ENCODE measurements at regions not wholly inside any gene's neighbourhood (a gene's known extent, or its start where the extent isn't known, plus 50 kb on each side); places are given as distances from the start of the nearest gene placed in this dataset.
A peak's percentile ranks its signal among the peaks of the same experiment; 100 is the strongest.

DNA sequence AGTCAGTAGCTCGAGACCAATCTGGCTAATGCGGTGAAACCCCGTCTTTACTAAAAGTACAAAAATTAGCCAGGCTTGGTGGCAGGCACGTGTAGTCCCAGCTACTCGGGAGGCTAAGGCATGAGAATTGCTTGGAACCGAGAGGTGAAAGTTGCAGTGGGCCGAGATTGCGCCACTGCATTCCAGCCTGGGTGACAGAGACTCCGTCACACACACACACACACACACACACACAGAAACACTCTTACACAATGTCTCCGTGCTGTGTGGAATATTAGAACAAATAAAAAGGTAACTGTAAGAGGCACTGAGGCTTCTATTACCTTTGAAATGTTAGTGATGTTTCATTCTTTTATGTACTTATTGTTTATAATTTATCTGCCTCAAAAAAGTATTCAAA is 326.6 kb downstream of the GPAT3 start:
- DNase-seq (ENCODE audit: low read depth): no peak
- in situ Hi-C loops (cut with HindIII; ENCODE audit: low pct_unique_long_range_greater_than_20kb, low sequenced_read_pairs): no loop called here

DNA sequence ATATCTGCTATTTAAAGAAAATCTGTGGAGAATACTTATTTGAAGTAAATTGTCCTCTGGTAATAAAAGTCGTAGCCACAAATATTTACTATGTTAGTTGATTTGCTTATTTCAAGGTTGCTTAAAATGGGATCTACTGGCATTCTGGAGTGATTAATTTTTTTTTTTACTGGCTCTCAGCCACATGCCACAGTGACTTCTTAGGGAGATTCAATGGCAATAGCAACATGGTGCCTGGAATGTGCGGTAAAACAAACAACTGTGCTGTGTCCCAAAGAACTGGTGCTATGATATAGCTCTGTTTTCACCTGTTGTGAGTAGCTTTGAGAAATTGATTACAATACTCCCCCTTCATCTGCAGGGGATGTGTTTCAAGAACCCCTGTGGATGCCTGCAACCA is 324.3 kb downstream of the GPAT3 start:
- in situ Hi-C loops (cut with HindIII; ENCODE audit: low pct_unique_long_range_greater_than_20kb, low sequenced_read_pairs): no loop called here

DNA sequence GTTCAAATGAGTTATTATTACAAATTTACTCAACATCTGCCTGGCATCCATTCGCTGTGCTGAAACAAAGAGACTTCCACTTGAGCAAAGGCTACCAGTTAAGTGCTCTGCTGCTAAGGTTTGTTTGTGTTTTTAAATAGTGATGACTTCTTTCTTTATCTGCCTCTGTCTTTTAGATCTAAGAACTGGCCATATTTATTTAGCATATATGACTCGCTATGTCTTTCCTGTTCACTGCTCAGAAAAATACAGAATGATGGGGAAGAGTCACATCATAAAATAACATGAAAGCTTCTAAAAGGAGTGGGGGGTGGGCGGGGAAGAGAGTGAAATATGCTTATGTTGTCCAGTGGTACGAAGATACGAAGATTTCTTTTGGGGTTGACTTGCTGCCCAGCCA is 322.2 kb downstream of the GPAT3 start:
- in situ Hi-C loops (cut with HindIII; ENCODE audit: low pct_unique_long_range_greater_than_20kb, low sequenced_read_pairs): no loop called here
- DNase-seq (ENCODE audit: low read depth): no peak

More for the DNA sequence above, 324.3 kb downstream of the GPAT3 start:
- DNase-seq (ENCODE audit: low read depth): no peak

DNA sequence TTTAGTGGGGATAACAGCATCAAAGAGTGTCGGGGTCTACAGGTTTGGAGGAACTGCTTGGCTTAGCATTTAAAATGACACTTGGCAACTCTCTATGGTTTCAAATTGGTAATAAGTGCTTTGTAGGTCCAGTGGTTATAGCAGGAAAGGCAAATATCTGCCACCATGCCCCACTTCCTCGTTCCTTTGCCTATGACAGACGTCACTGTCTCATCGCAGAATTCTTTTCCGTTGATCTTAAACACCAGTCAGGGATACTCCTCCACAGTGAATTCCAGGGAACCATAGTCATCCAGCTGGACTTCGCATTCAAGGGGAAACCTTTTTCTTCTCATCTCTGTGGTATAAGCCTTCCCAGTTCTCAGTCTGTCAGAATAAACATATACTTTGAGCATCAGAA is 319.1 kb downstream of the GPAT3 start:
- in situ Hi-C loops (cut with HindIII; ENCODE audit: low pct_unique_long_range_greater_than_20kb, low sequenced_read_pairs): no loop called here
- peak; percentile 79 for DNase-seq (ENCODE audit: low read depth)

DNA sequence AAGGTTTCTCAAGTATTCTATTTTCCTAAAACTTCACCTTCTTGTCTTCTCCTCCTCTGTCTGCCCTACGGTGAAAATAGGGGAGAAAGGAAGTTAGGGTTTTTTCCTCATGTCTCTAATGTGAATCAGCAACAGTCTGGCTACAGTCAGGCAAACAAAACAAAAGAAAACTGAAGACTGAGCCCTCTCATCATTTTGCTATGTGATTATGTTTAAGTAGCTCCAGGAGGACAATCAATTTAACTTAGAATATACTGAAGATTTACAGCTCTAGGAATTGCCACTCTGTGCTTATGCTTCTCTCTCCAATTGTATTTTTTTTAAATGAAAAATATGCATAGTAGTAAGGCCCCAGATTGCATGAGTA is 316.2 kb downstream of the GPAT3 start:
- in situ Hi-C loops (cut with HindIII; ENCODE audit: low pct_unique_long_range_greater_than_20kb, low sequenced_read_pairs): no loop called here
- peak; percentile 47 for DNase-seq (ENCODE audit: low read depth)

DNA sequence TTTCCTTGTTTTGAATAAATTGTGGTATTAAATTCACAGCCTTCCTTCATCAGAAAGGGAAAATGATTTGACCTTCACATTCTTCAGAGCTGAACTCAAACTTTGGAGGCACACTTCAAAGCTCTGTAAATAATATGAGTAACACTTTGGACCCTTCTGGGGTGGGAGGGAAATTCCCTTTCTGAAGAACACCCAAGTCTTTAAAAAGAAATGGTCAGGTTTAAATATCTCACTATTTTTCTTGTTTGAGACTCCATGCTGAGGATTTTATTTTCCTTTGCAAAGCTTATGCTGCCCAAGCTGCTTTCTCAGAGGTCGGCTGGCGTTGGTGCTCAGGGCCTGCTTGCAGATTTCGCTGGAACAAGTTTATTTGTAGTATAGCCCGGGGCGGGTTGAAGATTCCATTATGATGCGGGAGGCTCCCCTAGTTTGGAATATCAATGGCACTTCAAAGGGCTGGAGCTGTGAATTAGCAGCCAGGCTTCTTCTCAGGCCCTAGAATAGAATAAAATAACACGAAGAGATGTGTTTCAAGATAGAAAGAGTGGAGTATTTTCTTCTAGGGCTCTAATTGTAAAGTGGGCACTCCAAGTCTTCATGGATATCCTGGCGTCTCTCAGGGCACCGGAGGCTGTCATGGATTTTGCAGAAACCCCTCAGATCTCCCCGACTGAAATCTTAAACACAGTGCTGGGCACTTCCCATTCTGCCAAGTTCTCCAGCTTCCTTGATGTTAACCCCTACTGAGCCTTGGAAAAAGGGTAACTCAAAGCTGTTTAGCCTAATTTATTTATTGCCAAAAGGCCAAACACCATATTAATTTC is 315.6 kb downstream of the GPAT3 start:
- peak; percentile 81 for DNase-seq (ENCODE audit: low read depth)
- in situ Hi-C loops (cut with HindIII; ENCODE audit: low pct_unique_long_range_greater_than_20kb, low sequenced_read_pairs): no loop called here

DNA sequence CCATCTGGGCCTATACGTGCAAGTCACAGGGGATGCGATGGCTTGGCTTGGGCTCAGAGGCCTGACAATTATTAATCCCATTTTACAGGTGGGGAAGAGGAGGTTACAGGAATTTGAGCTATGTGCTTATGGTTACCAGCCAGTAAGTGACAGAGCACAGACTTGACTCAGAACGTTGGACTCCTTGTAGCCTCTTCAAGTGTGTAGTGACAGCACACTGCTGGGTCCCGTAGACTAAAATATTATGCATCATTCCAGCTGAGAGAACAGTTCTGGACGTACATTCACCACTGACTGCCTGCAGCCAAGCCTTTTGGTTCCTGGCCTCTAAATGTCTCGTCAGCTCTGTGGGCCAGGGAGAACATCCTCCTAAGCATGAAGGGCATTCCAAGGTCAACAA is 314.5 kb downstream of the GPAT3 start:
- peak; percentile 82 for DNase-seq (ENCODE audit: low read depth)
- in situ Hi-C loops (cut with HindIII; ENCODE audit: low pct_unique_long_range_greater_than_20kb, low sequenced_read_pairs): no loop called here

DNA sequence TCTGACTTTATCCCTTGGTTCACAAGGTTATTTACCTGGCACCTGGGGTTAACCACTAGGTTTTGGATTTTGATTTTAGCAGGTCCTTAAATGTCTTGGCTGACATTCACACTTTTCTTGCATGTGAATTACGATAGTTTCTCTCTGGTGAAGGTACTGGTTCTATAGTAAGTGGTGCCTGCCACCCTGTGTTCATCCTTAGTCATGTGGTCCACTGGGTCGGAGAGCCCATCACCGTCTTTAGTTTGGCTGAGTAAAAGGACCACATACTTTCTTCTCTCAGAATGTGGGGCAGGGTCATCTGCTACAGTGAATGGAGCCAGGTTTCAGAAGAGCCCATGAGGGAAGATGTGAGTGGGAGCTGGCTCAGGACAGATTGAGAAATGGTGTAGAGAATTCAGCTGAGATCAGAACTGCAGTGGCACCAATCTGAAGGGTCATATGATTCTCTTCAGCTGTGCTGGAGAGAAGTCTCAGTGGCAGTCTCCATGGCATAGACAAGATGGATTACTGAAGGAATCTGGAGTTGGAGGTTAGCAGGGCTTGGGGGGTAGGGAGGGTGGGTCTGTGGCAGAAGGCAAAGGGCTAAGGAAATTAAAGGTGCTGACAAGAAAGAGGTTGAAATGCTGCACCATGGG is 310.4 kb downstream of the GPAT3 start:
- in situ Hi-C loops (cut with HindIII; ENCODE audit: low pct_unique_long_range_greater_than_20kb, low sequenced_read_pairs): no loop called here

DNA sequence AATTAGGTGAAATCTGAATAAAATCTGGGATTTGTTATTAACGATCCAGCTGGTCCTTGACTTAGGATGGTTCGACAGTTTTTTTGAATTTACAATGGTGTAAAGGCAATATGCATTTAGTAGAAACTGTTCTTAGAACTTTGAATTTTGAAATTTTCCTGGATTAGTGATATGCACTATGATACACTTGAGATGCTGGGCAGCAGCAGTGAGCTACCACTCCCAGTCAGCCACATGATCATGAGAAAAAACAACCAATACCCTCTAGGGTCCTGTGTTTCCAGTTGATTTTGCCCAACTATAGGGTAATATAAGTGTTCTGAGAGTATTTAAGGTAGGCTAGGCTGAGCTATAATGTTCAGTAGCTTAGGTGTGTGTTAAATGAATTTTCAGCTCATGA is 303.7 kb downstream of the GPAT3 start:
- in situ Hi-C loops (cut with HindIII; ENCODE audit: low pct_unique_long_range_greater_than_20kb, low sequenced_read_pairs): no loop called here
- no peak for DNase-seq (ENCODE audit: low read depth)

More for the DNA sequence above, 310.4 kb downstream of the GPAT3 start:
- no peak for DNase-seq (ENCODE audit: low read depth)

DNA sequence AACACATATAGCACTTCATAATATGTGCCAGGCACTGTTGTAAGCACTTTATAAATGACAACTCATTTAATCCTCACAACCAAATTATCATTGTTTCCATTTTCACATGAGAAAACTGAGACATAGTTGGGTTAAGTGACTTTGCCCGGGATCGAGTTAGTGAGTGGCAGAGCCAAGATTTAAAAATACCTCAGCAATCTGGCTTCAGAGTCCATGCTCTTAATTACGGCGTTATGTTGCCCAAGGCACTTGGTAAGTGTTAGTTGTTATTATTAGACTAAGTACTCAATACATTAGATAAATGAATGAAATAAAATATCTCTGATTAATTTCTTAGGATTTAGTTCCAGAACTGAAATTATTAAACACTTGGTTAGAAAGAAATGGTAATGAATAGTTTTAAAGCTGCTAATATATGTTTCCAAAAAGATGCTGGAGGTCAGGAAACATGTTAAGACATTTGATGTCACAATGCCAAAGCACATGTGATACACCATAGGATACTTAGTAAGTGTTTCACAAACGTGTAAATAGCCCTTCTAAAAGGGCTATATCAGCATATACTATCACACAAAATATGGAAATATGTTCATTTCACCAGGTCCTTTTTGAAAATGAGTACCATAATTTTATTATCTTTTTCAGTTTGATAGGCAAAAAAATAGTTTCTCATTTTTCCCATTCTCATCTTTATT is 301.9 kb downstream of the GPAT3 start:
- in situ Hi-C loops (cut with HindIII; ENCODE audit: low pct_unique_long_range_greater_than_20kb, low sequenced_read_pairs): no loop called here

DNA sequence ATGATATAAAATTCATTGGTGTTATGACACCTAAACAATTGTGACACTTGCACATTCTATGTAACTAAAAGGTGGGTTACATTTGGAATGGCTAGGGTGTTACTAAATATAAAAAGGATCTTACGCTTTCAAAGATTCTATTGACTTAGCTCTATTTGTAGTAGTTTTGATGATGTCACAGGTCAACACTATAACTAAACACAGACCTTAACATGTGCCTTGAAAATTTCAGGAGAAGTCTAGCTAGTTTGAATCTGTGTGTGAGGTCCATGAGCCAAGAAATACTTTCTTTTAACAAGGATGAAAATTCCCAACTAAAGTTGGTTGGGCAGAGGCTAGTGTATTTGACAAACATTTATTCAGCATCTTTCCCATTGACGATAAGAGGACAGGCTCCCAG is 298.0 kb downstream of the GPAT3 start:
- in situ Hi-C loops (cut with HindIII; ENCODE audit: low pct_unique_long_range_greater_than_20kb, low sequenced_read_pairs): no loop called here
- DNase-seq (ENCODE audit: low read depth): no peak

More for the DNA sequence above, 301.9 kb downstream of the GPAT3 start:
- no peak for DNase-seq (ENCODE audit: low read depth)

DNA sequence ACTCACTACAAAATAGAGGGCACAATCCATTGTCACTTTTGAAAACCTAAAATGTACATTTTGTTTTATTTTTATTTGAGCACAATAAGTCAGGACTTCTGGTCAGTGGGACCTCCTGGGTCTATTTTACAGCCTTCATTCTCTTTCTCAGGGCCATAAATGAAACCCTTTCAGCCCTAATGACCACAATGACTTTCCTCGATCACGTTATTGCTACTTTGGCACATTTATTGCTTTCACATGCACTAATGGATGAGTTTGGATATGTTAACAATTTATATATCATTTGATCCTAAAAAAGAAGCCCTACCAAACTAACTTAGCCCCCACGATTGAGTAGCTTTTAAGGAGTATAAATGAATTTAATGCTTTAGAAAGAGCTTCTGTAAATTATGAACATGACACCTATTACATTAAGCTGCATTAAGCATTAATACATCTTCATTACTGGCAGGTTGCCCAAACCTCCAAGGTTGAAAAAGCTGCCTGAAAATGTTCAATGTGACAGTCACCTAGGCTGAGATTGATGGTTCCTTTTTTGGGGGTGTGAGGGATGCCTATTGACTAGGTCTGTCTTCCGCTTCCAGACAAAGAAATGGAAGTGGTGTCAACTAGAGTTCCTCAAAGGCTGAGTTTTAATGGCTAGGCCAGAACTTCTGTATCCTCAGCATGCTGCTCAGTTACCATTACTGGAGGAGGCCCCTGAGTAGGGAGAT is 296.4 kb downstream of the GPAT3 start:
- no peak for DNase-seq (ENCODE audit: low read depth)
- in situ Hi-C loops (cut with HindIII; ENCODE audit: low pct_unique_long_range_greater_than_20kb, low sequenced_read_pairs): no loop called here

DNA sequence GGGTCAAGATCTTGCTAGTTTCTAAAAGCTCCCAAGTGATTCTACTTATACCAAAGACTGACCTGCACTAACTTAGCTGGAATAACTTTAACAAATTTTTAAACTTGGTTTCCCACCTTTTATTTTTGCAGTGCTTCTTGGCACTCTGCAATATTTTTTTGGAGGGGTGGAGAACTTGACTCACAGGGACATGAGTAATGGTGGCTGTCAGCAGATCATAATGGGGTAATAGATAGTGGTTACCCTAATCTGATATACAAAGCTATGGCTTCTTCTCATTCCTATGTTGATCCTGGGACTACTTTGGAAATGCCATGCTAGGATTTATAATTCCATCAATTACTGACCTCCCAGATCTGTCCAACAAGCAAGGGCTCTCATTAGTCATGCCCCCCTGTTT is 295.7 kb downstream of the GPAT3 start:
- in situ Hi-C loops (cut with HindIII; ENCODE audit: low pct_unique_long_range_greater_than_20kb, low sequenced_read_pairs): no loop called here
- no peak for DNase-seq (ENCODE audit: low read depth)

DNA sequence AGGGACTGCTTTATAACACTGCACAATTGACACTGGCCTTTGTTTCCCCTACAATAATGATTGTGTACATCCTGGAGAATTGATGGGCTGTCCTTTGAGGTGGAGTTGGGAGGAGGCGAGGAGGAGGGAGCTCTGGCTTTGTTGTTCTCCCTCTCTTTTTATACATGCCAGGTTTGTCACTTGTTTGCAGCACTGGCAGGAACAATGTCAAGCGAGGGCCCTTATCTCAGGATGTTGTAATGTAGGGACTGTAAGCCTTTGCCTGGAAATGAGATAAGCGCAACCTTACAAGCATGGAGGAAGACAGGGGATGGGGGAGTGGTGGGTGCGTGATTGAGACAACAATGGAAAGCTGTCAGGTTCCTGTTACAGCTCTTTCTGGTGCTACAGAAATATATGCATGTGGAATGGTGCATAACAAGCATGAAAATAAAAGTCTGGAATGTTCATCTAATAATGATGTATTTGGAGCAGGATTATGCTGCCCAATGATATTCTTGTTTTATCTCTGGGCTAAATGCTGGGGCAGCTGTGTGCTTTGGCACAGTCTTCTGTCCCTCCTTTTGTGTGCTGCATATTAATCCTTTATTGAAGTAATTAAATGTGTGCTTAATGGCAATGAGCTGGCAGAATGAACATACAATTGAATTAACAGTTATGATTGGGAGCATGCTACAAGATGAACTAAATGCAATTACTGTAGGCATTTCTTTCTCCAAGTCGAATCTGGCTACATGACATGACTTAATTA is 294.4 kb downstream of the GPAT3 start:
- DNase-seq (ENCODE audit: low read depth): no peak
- in situ Hi-C loops (cut with HindIII; ENCODE audit: low pct_unique_long_range_greater_than_20kb, low sequenced_read_pairs): no loop called here

DNA sequence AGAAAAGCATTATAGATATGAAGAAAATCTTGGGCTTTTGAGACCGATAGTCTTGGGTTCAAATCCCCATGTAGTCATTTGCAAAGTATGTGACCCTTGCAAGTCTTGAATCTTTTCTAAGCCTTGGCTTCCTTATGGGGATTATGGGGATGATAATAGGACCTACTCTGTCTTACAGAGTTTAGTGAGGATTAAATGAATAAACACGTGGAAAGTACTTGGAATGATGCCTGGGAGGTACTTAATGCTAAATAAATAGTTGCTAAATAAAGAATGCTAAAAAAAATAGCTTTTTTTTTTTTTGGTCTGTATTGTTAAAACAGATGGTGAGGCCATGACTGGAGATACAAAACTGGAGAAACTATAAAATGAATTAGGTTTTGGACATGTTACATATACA is 292.7 kb downstream of the GPAT3 start:
- in situ Hi-C loops (cut with HindIII; ENCODE audit: low pct_unique_long_range_greater_than_20kb, low sequenced_read_pairs): no loop called here
- DNase-seq (ENCODE audit: low read depth): no peak

DNA sequence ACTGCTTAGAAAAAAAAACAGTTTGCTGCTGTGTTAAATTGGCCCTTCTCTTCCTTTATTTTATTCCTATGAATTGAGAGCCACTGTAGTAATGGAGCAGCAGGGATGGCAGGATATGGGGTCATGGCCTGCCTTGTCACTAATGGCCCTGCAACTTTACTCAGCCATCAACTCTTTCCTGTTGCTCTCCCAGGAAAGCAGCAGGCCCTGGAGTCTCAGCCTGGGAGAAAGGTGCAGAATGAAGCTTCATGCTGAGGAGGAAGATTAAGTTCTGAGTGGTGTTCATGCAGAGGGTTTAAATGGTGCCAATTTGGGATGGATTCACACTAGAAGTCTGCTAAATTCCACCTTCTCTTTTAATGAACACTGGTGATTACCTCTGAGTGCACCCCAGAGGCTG is 285.6 kb downstream of the GPAT3 start:
- in situ Hi-C loops (cut with HindIII; ENCODE audit: low pct_unique_long_range_greater_than_20kb, low sequenced_read_pairs): no loop called here

DNA sequence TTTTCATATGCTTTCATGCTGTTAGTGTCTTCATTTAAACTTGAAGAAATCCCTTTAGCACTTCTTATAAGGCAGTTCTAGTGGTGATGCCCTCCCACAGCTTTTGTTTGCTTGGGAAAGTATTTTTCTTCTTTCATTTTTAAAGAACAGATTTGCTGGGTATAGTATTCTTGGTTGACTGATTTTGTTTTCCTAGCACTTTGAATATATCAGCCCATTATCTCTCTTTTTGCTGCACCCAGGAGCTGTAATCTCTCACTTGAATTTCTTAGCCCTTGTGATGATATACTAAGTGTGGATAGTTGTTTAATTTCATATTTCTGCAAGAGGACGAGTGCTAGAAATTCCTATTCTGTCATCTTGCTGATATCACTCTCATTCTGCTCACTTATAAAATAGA is 283.7 kb downstream of the GPAT3 start:
- in situ Hi-C loops (cut with HindIII; ENCODE audit: low pct_unique_long_range_greater_than_20kb, low sequenced_read_pairs): no loop called here
- DNase-seq (ENCODE audit: low read depth): no peak

More for the DNA sequence above, 285.6 kb downstream of the GPAT3 start:
- no peak for DNase-seq (ENCODE audit: low read depth)

DNA sequence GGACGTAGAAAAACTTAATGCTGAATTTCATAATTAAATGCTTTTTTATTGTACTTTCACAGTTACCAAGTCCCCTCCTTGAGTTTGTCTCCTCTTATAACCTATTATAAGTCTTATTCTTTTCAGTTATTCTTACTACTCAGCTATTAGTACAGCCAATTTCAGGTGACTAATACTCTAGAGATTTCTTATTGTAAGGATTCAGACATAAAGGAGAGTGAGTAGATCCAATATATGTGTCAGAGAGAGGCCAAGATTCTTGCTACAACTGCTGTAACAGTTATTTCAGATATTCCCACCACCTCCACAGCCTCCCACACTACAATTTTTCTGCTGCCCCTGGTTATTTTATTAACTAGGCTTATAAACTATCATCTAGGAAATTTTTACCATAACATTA is 274.5 kb downstream of the GPAT3 start:
- no peak for DNase-seq (ENCODE audit: low read depth)
- in situ Hi-C loops (cut with HindIII; ENCODE audit: low pct_unique_long_range_greater_than_20kb, low sequenced_read_pairs): no loop called here
